Smooth muscle cell (in vitro differentiated cells): ENCODE measurements at regions not wholly inside any gene's neighbourhood (a gene's known extent, or its start where the extent isn't known, plus 50 kb on each side); places are given as distances from the start of the nearest gene placed in this dataset.

Experiments used
- DNase-seq: peaks from one replicate; lab custom pipeline; 2025; ENCODE audit not compliant: unreplicated experiment; lab: John Stamatoyannopoulos, UW
- H2AFZ ChIP-seq: fragments of 200-600 bp; sonication (generic); 2 replicates; pipeline ENCODE4 v1.6.0; 2016; ENCODE audit warnings: antibody characterized with exemption, low read depth, mild to moderate bottlenecking
- H3F3A ChIP-seq: fragments of 200-600 bp; sonication (generic); 2 replicates; pipeline ENCODE4 v1.6.0; 2017; ENCODE audit warnings: antibody characterized with exemption, low read depth
- H3K27ac ChIP-seq: fragments of 200-600 bp; sonication (generic); 2 replicates; pipeline ENCODE4 v1.5.1; 2016; ENCODE audit warnings: low read depth, mild to moderate bottlenecking
- H3K27me3 ChIP-seq: fragments of 200-600 bp; sonication (generic); 2 replicates; pipeline ENCODE4 v1.6.1; 2016; ENCODE audit warnings: low read depth, mild to moderate bottlenecking
- H3K36me3 ChIP-seq: fragments of 200-600 bp; sonication (generic); 2 replicates; pipeline ENCODE4 v1.5.1; 2016; ENCODE audit warnings: low read depth
- H3K4me1 ChIP-seq: fragments of 200-600 bp; sonication (generic); 2 replicates; pipeline ENCODE4 v1.5.1; 2016; ENCODE audit warnings: low read depth
- H3K4me2 ChIP-seq: fragments of 200-600 bp; sonication (generic); 2 replicates; pipeline ENCODE4 v1.6.0; 2016; ENCODE audit warnings: mild to moderate bottlenecking
- H3K4me3 ChIP-seq: fragments of 200-600 bp; sonication (generic); 2 replicates; pipeline ENCODE4 v1.5.1; 2016; ENCODE audit warnings: mild to moderate bottlenecking
- H3K79me2 ChIP-seq: fragments of 200-600 bp; sonication (generic); 2 replicates; pipeline ENCODE4 v1.6.0; 2016; ENCODE audit warnings: low read depth, mild to moderate bottlenecking
- H3K9ac ChIP-seq: fragments of 200-600 bp; sonication (generic); 2 replicates; pipeline ENCODE4 v1.6.0; 2016; ENCODE audit warnings: low read depth
- H3K9me3 ChIP-seq: fragments of 200-600 bp; sonication (generic); replicated peaks from 2 replicates; pipeline ENCODE4 v1.5.1; 2016; ENCODE audit warnings: low read depth
- H4K20me1 ChIP-seq: fragments of 200-600 bp; sonication (generic); 2 replicates; pipeline ENCODE4 v1.6.0; 2016; ENCODE audit warnings: low read depth
- WGBS: methylation state at CpG from one replicate; pipeline ENCODE4 v1.1.7; 2016; ENCODE audit warnings: low lambda C conversion rate; 5-methylcytosine and 5-hydroxymethylcytosine counted together
- TF ChIP-seq, protein P1 (sequence below): fragments of 200-600 bp; sonication (generic); IDR thresholded peaks from 2 replicates; pipeline ENCODE4 v1.5.1; 2017; ENCODE audit warnings: borderline replicate concordance, mild to moderate bottlenecking, antibody characterized with exemption; ENCODE audit not compliant: insufficient read depth, poor library complexity, severe bottlenecking

DNA sequence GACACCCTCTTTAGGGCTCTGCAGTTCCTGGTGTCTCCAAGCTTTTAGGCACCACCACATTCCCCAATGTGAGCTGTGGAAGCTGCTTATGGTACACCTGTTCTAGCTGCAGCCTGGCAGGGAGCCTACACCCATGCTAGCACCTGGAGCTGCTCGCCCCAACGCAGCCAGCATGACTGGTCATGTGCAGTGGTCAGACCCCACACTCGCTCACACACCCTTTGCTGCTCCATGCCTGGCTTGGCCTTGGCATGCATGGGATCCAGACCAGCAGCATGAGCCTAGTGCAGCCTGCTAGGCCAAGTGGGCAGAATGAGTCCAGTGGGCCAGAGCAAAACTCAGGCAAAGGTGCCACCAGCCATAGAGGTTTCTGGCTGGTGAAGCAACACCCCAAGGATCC is 86.4 kb upstream of the OSBPL8 start:
- 100% methylated on average over 3 of the region's 3 CpGs for WGBS
- Histone ChIP-seq H3K9ac (no peak overlapping the region), H4K20me1 (no peaks in the 10 kb centered on the region), H3K4me3 (no peak overlapping the region), H3F3A (no peaks in the 10 kb centered on the region), H3K36me3 (no peaks in the 10 kb centered on the region), H3K79me2 (no peaks in the 10 kb centered on the region), H2AFZ (no peak overlapping the region), H3K4me1 (no peaks in the 10 kb centered on the region), H3K4me2 (no peak overlapping the region), H3K27ac (no peak overlapping the region), H3K9me3 (no peaks in the 10 kb centered on the region), H3K27me3 (no peaks in the 10 kb centered on the region)
- TF ChIP-seq, protein P1, sequence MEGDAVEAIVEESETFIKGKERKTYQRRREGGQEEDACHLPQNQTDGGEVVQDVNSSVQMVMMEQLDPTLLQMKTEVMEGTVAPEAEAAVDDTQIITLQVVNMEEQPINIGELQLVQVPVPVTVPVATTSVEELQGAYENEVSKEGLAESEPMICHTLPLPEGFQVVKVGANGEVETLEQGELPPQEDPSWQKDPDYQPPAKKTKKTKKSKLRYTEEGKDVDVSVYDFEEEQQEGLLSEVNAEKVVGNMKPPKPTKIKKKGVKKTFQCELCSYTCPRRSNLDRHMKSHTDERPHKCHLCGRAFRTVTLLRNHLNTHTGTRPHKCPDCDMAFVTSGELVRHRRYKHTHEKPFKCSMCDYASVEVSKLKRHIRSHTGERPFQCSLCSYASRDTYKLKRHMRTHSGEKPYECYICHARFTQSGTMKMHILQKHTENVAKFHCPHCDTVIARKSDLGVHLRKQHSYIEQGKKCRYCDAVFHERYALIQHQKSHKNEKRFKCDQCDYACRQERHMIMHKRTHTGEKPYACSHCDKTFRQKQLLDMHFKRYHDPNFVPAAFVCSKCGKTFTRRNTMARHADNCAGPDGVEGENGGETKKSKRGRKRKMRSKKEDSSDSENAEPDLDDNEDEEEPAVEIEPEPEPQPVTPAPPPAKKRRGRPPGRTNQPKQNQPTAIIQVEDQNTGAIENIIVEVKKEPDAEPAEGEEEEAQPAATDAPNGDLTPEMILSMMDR = no peak
- no peak for DNase-seq

DNA sequence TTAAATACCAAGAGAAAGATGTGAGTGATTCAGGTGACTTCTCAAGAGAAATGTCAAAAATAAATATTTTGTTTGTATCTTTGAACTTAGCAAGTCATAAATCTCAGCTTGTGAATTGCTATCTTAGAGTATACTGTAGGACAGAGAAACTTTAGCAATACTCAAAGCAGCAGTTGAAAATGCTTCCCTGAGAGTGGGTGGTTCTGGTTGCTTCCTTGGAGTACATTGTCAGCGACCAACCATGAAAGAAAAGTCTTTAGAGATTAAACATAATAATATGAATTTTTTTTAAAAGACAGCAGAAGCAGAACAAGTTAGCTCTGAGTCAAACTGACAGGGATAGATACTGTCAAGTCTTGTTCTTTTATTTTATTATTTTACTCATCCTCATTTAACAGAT is 86.8 kb upstream of the OSBPL8 start:
- DNase-seq = no peak
- H3K27ac ChIP-seq = no peak overlapping the region
- H2AFZ ChIP-seq = no peak overlapping the region
- no peaks in the 10 kb centered on the region for H3K79me2 ChIP-seq
- no peaks in the 10 kb centered on the region for H3F3A ChIP-seq
- H3K9me3 ChIP-seq = no peaks in the 10 kb centered on the region
- no peak overlapping the region for H3K9ac ChIP-seq
- no peaks in the 10 kb centered on the region for H4K20me1 ChIP-seq
- H3K36me3 ChIP-seq = no peaks in the 10 kb centered on the region
- no peaks in the 10 kb centered on the region for H3K27me3 ChIP-seq
- TF ChIP-seq, protein P1 = no peak
- no peak overlapping the region for H3K4me3 ChIP-seq
- 74% methylated on average over 1 of the region's 1 CpG for WGBS
- H3K4me1 ChIP-seq = no peaks in the 10 kb centered on the region
- no peak overlapping the region for H3K4me2 ChIP-seq

DNA sequence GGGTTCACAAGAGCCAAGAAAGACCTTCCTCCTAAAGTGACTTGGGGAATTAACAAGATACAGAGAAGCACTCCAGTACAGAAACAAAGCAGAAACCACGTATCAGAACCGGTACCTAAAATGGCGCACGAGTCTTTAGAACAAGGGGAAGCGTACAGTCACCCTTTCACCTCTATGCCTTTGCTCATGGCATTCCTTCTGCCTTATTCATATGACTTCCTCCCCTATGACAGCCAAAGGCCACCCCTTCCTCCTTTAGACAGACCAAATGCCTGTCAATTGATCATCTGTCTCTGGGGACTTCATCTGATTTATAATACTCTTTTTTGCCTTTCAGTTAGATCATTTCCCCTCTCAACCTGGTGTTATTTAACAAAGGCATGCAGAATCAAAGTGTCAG is 89.5 kb upstream of the OSBPL8 start:
- H3K27ac ChIP-seq = no peak overlapping the region
- H3K4me3 ChIP-seq = no peak overlapping the region
- H3K27me3 ChIP-seq = no peaks in the 10 kb centered on the region
- 90% methylated on average over 5 of the region's 5 CpGs for WGBS
- TF ChIP-seq, protein P1 = no peak
- no peaks in the 10 kb centered on the region for H4K20me1 ChIP-seq
- H3K9me3 ChIP-seq = no peaks in the 10 kb centered on the region
- DNase-seq = no peak
- no peaks in the 10 kb centered on the region for H3K79me2 ChIP-seq
- no peak overlapping the region for H2AFZ ChIP-seq
- H3K4me2 ChIP-seq = no peak overlapping the region
- H3F3A ChIP-seq = no peaks in the 10 kb centered on the region
- H3K9ac ChIP-seq = no peak overlapping the region
- H3K36me3 ChIP-seq = no peaks in the 10 kb centered on the region
- H3K4me1 ChIP-seq = no peaks in the 10 kb centered on the region

DNA sequence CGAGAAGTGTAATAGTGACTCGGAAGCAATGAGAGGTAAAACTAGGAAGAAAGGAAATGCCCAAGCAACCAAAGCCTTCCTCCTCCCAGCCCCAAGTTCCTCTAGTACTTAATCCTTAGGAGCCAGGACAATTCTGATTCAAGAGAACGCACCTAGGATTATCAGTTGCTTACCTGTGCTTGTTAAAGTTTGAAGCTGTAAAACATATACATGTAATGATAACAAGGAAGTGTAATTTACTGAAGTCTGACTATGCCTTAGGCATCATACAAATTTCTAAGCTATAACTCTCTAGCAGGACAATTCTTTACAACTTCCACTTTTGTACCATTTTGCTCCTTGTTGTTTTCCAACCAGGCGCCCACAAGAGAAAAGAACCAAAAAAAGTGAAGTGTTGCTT is 92.8 kb upstream of the OSBPL8 start:
- Histone ChIP-seq H3K9ac (no peak overlapping the region), H3K9me3 (no peaks in the 10 kb centered on the region), H3K27ac (no peak overlapping the region), H3K4me1 (no peaks in the 10 kb centered on the region), H2AFZ (no peak overlapping the region), H3K79me2 (no peaks in the 10 kb centered on the region), H3F3A (no peaks in the 10 kb centered on the region), H3K27me3 (no peaks in the 10 kb centered on the region), H3K4me3 (no peak overlapping the region), H3K36me3 (no peaks in the 10 kb centered on the region), H3K4me2 (no peak overlapping the region), H4K20me1 (no peaks in the 10 kb centered on the region)
- 85% methylated on average over 4 of the region's 4 CpGs for WGBS
- no peak for DNase-seq
- TF ChIP-seq, protein P1 = no peak
